Subcutaneous abdominal adipose tissue (tissue), 5 donors: ENCODE measurements at regions not wholly inside any gene's neighbourhood (a gene's known extent, or its start where the extent isn't known, plus 50 kb on each side); places are given as distances from the start of the nearest gene placed in this dataset.

Experiments
- H3K27ac ChIP-seq: one replicate; pipeline ENCODE4 v1.7.0; 2013; ENCODE audit warnings: low read depth, mild to moderate bottlenecking, inconsistent platforms, low read length, moderate library complexity
- H3K27me3 ChIP-seq, 5 donors: one replicate each; pipeline ENCODE4 v1.7.0; 2013; ENCODE audit warnings: low read length in 5 of 5, inconsistent platforms in 1 of 5; ENCODE audit not compliant: control insufficient read depth in 5 of 5, insufficient read depth in 4 of 5
- H3K36me3 ChIP-seq, 5 donors: one replicate each; pipeline ENCODE4 v1.7.0; 2013; ENCODE audit warnings: low read length in 5 of 5; ENCODE audit not compliant: control insufficient read depth in 5 of 5, insufficient read depth in 5 of 5
- H3K4me1 ChIP-seq, 5 donors: one replicate each; pipeline ENCODE4 v1.7.0; 2013; ENCODE audit warnings: low read length in 5 of 5, mild to moderate bottlenecking in 3 of 5, moderate library complexity in 1 of 5; ENCODE audit not compliant: control insufficient read depth in 5 of 5, insufficient read depth in 5 of 5
- H3K4me3 ChIP-seq, 5 donors: one replicate each; pipeline ENCODE4 v1.7.0; 2013; ENCODE audit warnings: low read length in 5 of 5, low read depth in 1 of 5
- H3K9ac ChIP-seq, 5 donors: one replicate each; pipeline ENCODE4 v1.7.0; 2013; ENCODE audit warnings: low read length in 5 of 5, mild to moderate bottlenecking in 4 of 5, moderate library complexity in 3 of 5
- H3K9me3 ChIP-seq, 5 donors: one replicate each; pipeline ENCODE4 v1.7.0; 2013; ENCODE audit warnings: low read length in 5 of 5; ENCODE audit not compliant: control insufficient read depth in 5 of 5
- donor health status: healthy.
- donor health status: healthy.
- donor health status: healthy.
- donor health status: healthy.
- donor health status: healthy.

DNA sequence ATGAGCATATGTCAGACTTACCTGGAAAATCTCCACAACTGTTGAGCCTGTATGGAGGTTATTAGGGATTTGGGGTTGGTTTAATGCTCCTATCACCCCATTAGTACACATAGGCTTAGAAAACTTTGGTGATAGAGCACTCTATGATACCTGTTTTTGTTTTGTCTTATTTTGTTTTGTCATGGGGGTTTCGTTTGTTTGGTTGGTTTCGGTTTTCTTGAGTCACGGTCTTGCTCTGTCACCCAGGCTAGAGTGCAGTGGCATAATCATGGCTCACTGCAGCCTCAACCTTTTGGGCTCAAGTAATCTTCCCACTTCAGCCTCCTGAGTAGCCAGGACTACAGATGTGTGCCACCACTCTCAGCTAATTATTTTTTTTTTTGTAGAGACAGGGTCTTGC, 70.0 kb downstream of the MZT1 start:
- H3K27me3 ChIP-seq, result peaks cover 0 to 2% (median 0%) of the 10 kb centered on the region in 5 donors

DNA sequence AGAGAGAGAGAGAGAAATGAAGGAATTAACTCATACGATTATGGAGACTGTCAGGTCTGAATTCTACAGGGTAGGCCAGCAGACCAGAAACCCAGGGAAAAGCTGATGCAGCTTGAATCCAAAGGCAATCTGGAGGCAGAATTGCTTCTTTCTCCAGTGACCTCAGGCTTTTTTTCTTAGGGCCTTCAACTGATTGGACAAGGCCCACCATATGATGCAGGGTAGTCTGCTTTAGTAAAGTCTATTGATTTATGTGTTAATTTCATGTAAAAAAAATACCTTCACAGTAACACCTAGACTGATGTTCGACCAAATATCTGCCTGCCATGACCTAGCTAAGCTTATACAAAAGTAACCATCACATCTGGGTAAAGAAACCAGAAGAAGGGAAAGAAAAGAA, 71.1 kb downstream of the MZT1 start:
- Histone ChIP-seq H3K36me3 (no peaks in the 10 kb centered on the region), H3K9me3 (no peaks in the 10 kb centered on the region), H3K27ac (no peak overlapping the region), H3K4me1 (no peaks in the 10 kb centered on the region), H3K4me3 (no peak overlapping the region), H3K27me3 (peaks cover 0 to 2% (median 0%) of the 10 kb centered on the region in 5 donors), H3K9ac (no peak overlapping the region)

More for the DNA sequence above, 70.0 kb downstream of the MZT1 start:
- Histone ChIP-seq H3K4me3 (no peak overlapping the region), H3K27ac (no peak overlapping the region), H3K9me3 (no peaks in the 10 kb centered on the region), H3K4me1 (no peaks in the 10 kb centered on the region), H3K36me3 (no peaks in the 10 kb centered on the region), H3K9ac (no peak overlapping the region)

DNA sequence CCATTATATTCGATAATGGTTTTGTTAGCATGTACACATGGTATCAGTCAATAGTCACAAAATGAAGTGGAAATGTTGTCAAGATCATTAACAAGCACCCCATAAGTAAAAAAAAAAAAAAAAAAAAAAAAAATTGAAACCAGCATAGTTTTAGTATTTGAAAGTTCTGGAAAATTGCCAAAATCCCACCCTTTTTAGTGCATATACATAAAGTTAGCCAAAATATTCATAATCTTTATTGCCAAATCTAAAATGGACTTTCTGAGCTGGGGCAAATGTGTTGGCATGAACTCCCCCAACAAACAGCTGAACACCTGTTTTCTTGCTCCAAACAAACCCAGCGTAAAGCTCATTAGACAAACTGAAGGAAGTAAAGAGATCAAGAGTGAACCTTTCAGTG, 73.9 kb downstream of the MZT1 start:
- Histone ChIP-seq H3K9me3 (no peaks in the 10 kb centered on the region), H3K9ac (no peak overlapping the region), H3K27ac (no peak overlapping the region), H3K4me1 (no peaks in the 10 kb centered on the region), H3K36me3 (no peaks in the 10 kb centered on the region), H3K27me3 (peaks cover 0 to 4% (median 0%) of the 10 kb centered on the region in 5 donors), H3K4me3 (no peak overlapping the region)

DNA sequence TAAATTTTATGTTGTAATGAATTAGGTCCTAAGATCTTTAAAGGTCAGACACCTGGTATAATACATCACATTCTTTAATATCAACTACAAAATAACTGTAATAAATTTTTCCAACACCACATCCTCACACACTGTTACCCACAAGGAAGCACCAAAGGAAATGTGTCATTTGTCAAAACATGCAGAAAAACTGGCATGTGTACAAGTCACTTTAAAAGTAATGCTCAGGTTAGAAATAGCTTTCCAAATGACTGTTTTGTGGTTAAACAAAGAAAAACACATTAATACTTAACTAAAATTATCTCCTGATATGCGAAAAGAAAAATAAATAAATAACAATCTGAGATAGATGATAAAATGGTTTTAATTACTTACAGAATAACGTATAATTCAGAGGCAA, 74.7 kb downstream of the MZT1 start:
- no peaks in the 10 kb centered on the region for H3K4me1 ChIP-seq
- no peaks in the 10 kb centered on the region for H3K9me3 ChIP-seq
- no peaks in the 10 kb centered on the region for H3K36me3 ChIP-seq
- no peak overlapping the region for H3K27ac ChIP-seq
- no peak overlapping the region for H3K9ac ChIP-seq
- H3K4me3 ChIP-seq, result no peak overlapping the region
- peaks cover 0 to 4% (median 0%) of the 10 kb centered on the region in 5 donors for H3K27me3 ChIP-seq

DNA sequence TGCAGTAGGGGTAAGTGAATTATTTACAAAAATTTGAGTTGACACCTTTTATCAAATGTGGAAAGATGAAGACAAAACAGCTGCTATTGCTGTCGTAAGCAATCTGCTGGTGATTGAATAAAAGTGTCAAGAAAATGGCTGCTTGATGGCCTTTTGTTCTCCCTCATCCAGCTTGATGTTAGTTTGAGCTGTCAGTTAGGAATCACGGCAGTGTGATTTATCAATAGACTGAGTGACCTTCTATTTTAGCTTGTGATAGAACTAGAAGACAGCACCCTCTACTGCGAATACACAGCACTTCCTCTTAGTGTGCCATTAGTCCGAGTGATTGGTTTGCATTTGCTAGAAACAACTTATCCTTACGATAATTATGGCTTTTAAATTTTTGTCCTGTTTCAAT, 76.3 kb downstream of the MZT1 start:
- no peak overlapping the region for H3K27ac ChIP-seq
- H3K4me1 ChIP-seq, result no peaks in the 10 kb centered on the region
- H3K36me3 ChIP-seq, result no peaks in the 10 kb centered on the region
- H3K4me3 ChIP-seq, result no peak overlapping the region
- H3K9me3 ChIP-seq, result no peaks in the 10 kb centered on the region
- H3K27me3 ChIP-seq, result peaks cover 0 to 4% (median 0%) of the 10 kb centered on the region in 5 donors
- H3K9ac ChIP-seq, result no peak overlapping the region

DNA sequence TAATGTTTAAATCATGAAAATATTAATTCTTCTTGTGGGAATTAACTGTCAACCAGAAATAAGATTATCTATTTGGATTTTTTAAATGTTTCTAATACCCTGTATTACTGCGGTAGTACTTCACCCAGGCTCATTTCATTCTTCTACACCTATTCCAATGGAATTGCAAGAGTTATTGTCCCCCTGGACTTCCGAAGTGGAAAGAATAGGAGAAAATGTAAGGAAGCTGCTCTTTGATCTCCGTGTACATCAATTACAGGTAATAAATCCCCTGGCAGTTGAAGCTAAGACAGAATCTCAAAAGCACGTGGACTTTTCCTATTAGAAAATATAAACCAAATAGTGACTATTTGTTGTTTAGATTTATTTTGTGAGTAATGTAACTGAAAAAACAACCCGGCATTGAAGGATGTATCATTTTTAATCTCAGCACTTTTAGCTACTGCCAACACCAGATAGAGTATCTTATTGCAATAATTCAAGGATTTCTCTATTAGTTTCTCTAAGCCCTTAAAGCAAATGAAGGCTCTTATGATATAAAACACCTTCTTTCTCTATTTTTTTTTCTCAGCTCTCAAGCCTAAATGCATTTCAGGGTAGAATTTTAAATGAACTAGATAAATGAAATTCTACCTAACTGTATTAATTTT, 77.3 kb downstream of the MZT1 start:
- H3K27ac ChIP-seq, result no peak overlapping the region
- no peaks in the 10 kb centered on the region for H3K4me1 ChIP-seq
- no peaks in the 10 kb centered on the region for H3K36me3 ChIP-seq
- H3K9ac ChIP-seq, result no peak overlapping the region
- no peak overlapping the region for H3K4me3 ChIP-seq
- no peaks in the 10 kb centered on the region for H3K9me3 ChIP-seq
- H3K27me3 ChIP-seq, result peaks cover 0 to 4% (median 0%) of the 10 kb centered on the region in 5 donors

DNA sequence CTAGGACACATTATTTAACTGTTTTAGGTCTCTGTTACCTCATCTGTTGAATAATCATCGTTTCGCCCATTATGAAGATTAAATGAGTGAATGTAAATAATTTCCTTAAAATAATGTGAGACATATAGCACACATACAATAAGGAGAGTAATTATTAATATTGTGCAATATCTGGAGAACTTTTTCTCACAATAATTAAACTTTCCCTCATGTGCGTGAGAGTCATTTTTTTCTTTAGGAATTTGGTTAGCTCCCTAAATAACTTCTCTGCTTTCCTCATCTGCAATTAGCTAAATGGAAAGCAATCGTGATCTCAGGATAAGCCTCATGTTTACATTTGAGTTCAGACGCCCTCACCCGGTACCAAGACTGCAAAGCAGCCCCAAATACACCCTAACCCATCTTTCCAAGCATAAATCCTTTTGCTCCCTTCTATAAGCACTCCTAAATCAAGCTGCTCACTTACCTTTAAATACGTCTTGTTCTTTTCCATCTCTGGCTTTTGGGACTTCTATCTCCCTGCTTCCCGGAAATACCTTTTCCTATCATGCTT, 78.8 kb downstream of the MZT1 start:
- Histone ChIP-seq H3K9ac (no peak overlapping the region), H3K4me1 (no peaks in the 10 kb centered on the region), H3K36me3 (no peaks in the 10 kb centered on the region), H3K27me3 (peaks cover 0 to 4% (median 0%) of the 10 kb centered on the region in 5 donors), H3K4me3 (no peak overlapping the region), H3K27ac (no peak overlapping the region), H3K9me3 (no peaks in the 10 kb centered on the region)

DNA sequence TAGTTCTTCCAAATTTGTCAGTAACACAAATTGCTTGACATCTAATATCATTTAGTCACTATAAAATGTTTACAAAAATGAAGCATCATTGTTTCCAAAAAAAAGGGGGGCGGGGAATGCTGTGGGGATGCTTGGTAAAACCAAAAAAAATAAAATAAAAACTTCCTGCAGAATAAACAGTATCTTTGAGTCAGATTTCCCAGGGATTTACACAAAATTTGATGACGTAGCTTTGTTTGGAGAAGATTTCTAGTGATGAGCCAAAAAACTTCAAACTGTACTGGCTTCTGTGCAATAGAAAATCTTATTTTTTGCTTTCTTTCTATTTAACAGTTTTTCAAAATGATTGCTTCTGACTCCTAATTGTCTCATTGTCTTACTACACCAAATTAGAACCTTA, 80.0 kb downstream of the MZT1 start:
- no peak overlapping the region for H3K27ac ChIP-seq
- H3K4me1 ChIP-seq, result no peaks in the 10 kb centered on the region
- no peak overlapping the region for H3K9ac ChIP-seq

DNA sequence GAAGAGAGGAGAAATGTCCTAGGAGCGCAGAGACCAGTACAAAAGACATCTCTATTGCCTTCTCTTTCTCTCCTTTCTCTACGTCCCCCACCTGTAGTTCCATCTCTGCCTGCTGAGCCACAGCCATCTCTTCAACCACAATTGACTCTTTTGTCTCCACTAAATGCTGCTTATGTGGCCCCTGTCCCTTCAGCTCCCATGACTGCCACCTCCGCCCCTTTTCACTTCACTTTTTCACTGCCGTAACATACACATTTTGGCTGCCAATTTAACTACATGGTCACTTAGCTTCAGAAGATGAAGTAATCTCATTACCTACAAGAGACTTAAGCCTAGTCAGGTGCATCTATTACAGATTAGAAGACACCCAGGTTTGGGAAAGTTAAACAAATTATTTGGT, 81.9 kb downstream of the MZT1 start:
- H3K4me1 ChIP-seq, result no peaks in the 10 kb centered on the region
- no peak overlapping the region for H3K27ac ChIP-seq
- H3K36me3 ChIP-seq, result no peaks in the 10 kb centered on the region
- H3K9me3 ChIP-seq, result no peaks in the 10 kb centered on the region
- no peak overlapping the region for H3K9ac ChIP-seq
- H3K27me3 ChIP-seq, result peaks cover 0 to 4% (median 0%) of the 10 kb centered on the region in 5 donors
- H3K4me3 ChIP-seq, result no peak overlapping the region

More for the DNA sequence above, 80.0 kb downstream of the MZT1 start:
- no peaks in the 10 kb centered on the region for H3K36me3 ChIP-seq
- peaks cover 0 to 4% (median 0%) of the 10 kb centered on the region in 5 donors for H3K27me3 ChIP-seq
- no peaks in the 10 kb centered on the region for H3K9me3 ChIP-seq
- no peak overlapping the region for H3K4me3 ChIP-seq

DNA sequence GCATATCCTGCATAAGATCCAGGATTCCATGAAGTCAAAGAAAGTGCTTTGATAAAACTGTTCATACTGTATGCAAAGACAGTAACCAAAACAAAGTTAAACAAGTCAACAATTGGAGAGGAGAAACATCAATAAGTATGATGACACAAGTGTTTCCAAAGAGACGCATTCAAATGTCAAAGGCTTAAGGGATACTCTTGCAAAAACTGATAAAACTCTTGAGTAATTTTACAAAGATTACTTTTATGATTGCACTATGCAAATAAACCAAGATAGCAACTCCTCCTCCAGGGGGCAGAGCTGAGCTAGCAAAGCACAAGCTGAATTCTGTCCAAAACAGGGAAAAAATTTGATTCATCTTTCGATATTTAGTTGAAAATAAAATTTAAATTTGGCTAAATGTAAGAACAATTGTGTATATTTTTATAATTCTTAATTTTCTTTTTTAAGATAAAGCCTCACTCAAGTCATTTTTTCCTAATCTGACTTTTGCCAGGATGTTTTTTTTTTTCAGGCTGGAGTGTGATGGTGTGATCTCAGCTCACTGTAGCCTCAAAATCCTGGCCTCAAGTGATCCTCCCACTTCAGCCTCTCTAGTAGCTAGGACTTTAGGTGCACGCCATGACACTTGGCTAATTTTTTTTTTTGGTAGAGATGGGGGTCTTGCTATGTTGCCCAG, 84.0 kb downstream of the MZT1 start:
- no peak overlapping the region for H3K9ac ChIP-seq
- H3K27ac ChIP-seq, result no peak overlapping the region
- no peaks in the 10 kb centered on the region for H3K9me3 ChIP-seq
- no peaks in the 10 kb centered on the region for H3K27me3 ChIP-seq
- H3K4me3 ChIP-seq, result no peak overlapping the region
- no peaks in the 10 kb centered on the region for H3K4me1 ChIP-seq
- H3K36me3 ChIP-seq, result no peaks in the 10 kb centered on the region
